CD4-positive, alpha-beta T cell treated with Interleukin-17A for 4 hours (primary cell): ENCODE measurements at regions not wholly inside any gene's neighbourhood (a gene's known extent, or its start where the extent isn't known, plus 50 kb on each side); places are given as distances from the start of the nearest gene placed in this dataset.

Experiments
- DNase-seq: peaks from one replicate; pipeline ENCODE4 v3.0.0-alpha.2; 2020; ENCODE audit warnings: mixed read lengths

GRCh38 chr2:145273840-145274239 is 753.9 kb upstream of the ZEB2 start:
- DNase-seq = no peak

- no peak for DNase-seq
Observed at GRCh38 chr2:145268931-145269330, 749.0 kb upstream of the ZEB2 start.

- DNase-seq = no peak
Observed at GRCh38 chr2:145267451-145267850, 747.5 kb upstream of the ZEB2 start.

- no peak for DNase-seq
Observed at GRCh38 chr2:145265244-145265643, 745.3 kb upstream of the ZEB2 start.

DNA sequence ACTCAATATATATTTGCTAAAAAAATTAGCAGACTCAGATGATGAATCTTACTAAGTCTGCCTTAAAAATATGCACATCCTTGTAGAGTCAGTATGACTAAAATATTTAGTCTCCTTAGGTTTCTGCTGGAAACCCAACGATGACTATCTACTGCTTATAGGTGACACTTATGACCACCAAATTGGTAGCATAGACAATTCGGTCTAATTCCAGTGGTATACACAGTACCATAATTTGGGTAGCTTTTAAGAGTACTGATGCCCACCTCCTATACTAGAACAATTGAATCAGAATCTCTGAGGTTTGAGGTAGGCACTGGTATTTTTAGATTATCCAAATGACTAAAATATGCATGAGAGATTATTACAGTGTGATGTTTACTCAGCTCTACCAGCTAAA is 740.8 kb upstream of the ZEB2 start:
- no peak for DNase-seq

GRCh38 chr2:145260081-145260480 is 740.2 kb upstream of the ZEB2 start:
- DNase-seq = no peak

DNA sequence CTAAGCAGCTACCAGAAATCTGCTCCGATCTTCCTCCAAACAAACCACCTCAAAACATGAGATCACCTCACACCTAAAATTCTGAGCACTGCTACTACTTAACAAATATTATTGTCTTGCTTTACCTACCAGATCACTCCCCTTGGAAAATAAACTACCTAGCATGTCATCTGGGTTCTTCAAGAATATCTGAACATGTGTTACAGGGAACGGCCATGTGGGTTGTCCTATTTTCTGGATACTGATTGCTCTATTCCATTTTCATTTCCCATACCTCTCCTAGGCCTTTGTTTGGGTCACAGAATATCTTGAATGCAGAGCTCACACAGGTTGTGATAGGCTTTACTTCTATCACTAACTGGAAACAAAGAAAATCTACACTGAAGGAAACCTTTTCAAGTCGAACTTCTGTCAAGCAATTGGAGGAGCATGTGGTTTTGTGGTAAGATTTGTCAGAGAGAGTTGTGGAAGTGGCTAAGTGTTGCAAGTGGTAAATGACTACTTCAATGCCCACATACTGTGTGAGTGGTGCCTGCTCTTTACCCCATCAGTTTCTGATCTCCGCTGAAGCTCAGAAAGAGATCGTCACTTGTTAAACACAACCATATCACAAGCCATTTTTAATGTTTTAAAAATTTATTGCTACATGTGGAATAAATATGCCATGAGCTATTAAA is 739.1 kb upstream of the ZEB2 start:
- DNase-seq = no peak

GRCh38 chr2:145257931-145258330 is 738.0 kb upstream of the ZEB2 start:
- no peak for DNase-seq

DNA sequence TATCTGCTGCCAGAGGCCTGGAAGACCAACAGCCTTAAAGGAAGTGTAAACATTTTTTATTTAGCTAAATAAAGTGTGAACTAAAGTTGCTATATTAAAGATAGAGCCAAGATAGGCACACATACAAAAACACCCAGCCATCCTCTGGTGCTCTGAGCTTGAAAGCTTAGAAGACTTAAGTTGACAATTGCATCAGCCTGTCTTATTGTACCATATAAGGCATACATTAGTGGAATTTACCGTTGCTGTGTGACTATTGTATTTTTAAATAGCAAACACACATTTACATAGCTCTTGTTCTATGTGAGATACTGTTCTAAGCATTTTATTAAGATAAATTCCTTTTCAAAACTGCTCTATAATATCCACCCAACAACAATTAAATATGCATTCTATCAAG is 736.6 kb upstream of the ZEB2 start:
- no peak for DNase-seq

- DNase-seq = no peak
Observed at GRCh38 chr2:145254291-145254690, 734.4 kb upstream of the ZEB2 start.

GRCh38 chr2:145253492-145253891 is 733.6 kb upstream of the ZEB2 start:
- no peak for DNase-seq

DNA sequence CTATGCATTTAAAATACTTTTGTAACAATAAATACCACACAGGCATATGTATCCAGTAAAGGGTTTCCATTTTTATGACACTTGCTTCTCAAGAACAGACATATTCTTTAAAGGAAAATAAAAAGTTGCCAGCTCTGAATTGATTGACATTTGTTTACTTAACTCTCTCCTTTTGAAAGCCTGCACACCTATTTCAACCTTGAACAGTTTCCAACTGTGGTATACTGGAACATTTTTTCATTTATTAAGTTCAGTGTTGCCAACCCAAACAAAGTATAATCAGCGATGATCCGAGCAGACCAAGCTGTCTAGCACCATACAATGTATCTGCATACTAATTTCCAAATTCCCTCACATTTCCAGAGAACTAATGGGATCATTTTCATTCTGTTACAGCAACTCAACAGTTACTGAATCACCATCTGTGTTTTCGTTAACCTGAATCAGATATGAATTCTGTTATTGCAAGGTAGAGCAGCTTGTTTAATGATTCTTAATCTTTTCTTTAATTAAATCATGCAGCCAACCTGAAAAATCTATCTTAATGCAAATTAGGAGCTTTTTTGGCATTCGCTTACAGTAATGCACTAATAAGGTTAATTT is 725.5 kb upstream of the ZEB2 start:
- no peak for DNase-seq

GRCh38 chr2:145235312-145235711 is 715.4 kb upstream of the ZEB2 start:
- no peak for DNase-seq

DNA sequence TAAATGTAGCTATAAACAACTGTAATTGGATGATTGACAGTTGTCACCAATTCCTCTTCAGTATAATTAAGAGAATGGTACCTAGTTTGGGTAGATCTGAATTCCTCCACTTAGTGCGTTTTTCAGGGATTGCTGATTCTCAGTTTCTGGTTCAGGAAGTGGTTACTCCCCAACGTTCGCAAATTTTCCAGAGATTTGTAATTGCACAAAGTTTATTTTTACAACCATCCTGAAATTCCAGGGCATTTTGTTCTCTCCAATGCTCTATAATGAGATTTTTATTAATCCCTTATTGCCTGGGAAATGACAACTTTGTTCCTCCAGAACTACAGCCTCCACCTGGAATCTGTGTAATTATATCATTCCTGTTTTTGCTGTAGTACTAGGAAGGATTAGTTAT is 710.6 kb upstream of the ZEB2 start:
- DNase-seq = no peak

DNA sequence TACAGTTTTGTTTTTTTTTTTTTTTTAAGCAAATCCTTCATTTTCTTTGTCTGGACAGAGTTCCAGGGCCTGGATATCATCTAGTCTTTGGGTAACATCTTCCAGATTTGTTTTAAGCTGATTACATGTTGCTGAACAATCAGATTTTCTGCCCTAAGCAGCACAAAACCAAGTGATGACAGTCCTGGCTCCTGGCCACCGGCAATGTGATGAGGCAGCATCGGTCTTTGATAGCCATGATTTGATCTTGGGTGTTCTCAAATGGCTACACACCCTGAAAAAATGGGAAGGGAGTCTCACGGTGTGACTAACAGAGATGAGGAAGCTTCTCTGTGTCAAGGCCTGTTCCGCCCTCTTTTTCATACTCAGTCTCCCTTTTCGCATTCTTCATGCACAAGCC is 708.6 kb upstream of the ZEB2 start:
- no peak for DNase-seq

GRCh38 chr2:145226901-145227300 is 707.0 kb upstream of the ZEB2 start:
- DNase-seq = no peak

- DNase-seq = no peak
Observed at GRCh38 chr2:145221516-145221915, 701.6 kb upstream of the ZEB2 start.

DNA sequence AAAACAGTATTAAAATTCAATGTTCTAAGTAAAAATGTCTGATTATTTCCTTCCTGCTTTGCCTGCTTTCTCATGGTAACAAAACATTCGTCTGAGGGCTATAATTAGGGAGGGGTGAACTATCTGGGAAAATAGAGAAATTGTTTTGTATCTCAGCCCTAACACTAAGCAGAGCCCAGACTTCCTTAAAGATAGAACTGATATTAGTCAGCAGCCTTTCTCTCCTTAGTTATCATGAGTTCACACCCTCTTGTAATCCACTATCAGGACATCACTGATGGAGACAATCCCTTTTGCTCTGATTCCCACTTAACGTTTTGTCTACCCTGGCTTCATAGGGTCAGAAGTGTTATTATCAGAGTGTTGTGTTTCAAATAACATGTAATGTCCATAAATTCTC is 701.1 kb upstream of the ZEB2 start:
- no peak for DNase-seq

GRCh38 chr2:145220496-145220895 is 700.6 kb upstream of the ZEB2 start:
- DNase-seq = no peak

DNA sequence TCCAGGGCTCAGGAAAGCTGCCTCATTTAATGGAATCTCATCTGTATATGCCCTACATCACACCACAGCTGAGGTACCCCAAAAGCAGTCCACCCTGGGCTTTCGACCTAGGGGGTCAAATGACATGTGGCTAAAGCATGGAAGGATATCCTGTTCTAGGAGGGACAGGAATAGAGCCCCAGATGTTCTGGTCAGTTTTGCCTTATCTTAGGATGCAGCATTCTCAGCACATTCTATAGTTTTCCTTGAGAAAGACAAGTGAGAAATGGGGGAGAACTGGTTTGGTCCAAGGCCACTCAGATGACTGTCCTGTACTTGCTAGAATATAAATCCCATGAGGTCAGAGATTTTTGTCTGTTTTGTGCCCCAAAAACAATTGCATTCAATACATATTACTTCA is 688.0 kb upstream of the ZEB2 start:
- DNase-seq = no peak

- no peak for DNase-seq
Observed at GRCh38 chr2:145206496-145207281, 686.8 kb upstream of the ZEB2 start.

GRCh38 chr2:145203891-145204290 is 684.0 kb upstream of the ZEB2 start:
- DNase-seq = no peak

GRCh38 chr2:145199827-145200706 is 680.1 kb upstream of the ZEB2 start:
- DNase-seq = no peak
